ENCODE measurements at regions not wholly inside any gene's neighbourhood (a gene's known extent, or its start where the extent isn't known, plus 50 kb on each side); places are given as distances from the start of the nearest gene placed in this dataset.
"Not testable (repeated sequence)": the region's sequence is repeated elsewhere in the genome, so short reads cannot be mapped to it uniquely, and the experiment has no call there.

DNA sequence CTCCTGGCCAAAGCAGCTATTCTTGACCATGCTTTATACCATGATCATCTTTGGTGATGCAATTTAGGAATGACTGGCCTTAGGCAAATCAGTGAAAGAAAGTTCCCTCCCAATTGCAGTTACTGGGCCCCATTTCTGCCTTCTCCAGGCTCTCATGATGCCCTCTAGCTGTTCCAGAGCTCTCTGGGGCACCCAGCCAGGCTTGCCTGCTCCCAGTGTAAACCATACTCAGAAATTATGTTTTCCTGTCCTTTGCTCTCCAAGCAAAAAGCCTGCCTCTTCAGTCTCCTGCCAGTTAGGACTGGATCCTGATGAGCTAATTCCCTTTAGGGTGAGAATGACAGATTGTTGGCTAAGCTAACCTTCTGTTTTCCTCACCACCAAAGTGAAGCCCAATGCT, 85.3 kb upstream of the RBPJ start:
- Mint-ChIP-seq H3K27me3 (ENCODE audit: low read depth) (peaks cover 22% of the 10 kb centered on the region), H3K4me3 (no peak overlapping the region), H3K9me3 (no peaks in the 10 kb centered on the region), H3K36me3 (ENCODE audit: insufficient read depth in 2 of 2) (no peaks in the 10 kb centered on the region), H3K27ac (no peak overlapping the region), H3K4me1 (ENCODE audit: low read depth) (peaks cover 23% of the 10 kb centered on the region)
- no peak for ATAC-seq (replicated peaks in 1 of 2)
- no peak for DNase-seq

DNA sequence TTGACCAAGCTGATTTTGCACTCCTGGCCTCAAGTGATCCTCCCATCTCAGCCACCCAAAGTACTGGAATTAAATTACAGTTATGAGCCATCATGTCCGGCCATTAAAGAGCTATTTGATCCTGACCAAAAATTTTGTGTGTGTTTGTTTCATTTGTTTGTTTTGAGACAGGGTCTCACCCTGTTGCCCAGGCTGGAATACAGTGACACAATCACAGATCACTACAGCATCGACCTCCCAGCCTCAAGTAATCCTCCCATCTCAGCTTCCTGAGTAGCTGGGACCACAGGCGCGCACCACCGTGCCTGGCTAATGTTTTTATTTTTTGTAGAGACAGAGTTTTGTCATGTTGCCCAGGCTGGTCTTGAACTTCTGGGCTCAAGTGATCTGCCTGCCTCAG, 82.9 kb upstream of the RBPJ start:
- Mint-ChIP-seq H3K4me3 (no peak overlapping the region), H3K4me1 (ENCODE audit: low read depth) (peaks cover 23% of the 10 kb centered on the region), H3K27me3 (ENCODE audit: low read depth) (peaks cover 14% of the 10 kb centered on the region), H3K36me3 (ENCODE audit: insufficient read depth in 2 of 2) (no peaks in the 10 kb centered on the region), H3K27ac (no peak overlapping the region), H3K9me3 (no peaks in the 10 kb centered on the region)
- DNase-seq (no peak), ATAC-seq (replicated peaks in 1 of 2) (no peak)

DNA sequence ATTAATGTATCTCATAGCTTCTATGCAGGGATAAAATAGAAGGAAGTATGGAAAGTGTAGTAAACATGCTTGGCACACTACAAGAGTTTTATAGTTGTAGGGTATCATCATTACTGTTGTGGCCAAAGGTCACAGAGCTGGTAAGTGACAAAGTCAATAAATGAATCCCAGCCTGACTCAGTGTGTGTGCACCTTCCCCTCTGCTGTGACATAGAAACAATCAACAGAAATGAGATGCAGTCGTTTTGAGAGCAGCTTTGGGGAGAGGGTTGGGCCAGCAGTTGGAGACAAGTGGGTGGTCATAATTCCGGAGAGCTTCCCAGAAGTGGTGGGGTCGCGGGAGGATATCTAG, 82.4 kb upstream of the RBPJ start:
- Mint-ChIP-seq H3K27ac (no peak overlapping the region), H3K4me1 (ENCODE audit: low read depth) (peaks cover 20% of the 10 kb centered on the region), H3K27me3 (ENCODE audit: low read depth) (peaks cover 14% of the 10 kb centered on the region), H3K36me3 (ENCODE audit: insufficient read depth in 2 of 2) (no peaks in the 10 kb centered on the region), H3K9me3 (no peaks in the 10 kb centered on the region), H3K4me3 (no peak overlapping the region)
- ATAC-seq (replicated peaks in 1 of 2) (peak in 1 of 2 donors; percentile 77), DNase-seq (no peak)

DNA sequence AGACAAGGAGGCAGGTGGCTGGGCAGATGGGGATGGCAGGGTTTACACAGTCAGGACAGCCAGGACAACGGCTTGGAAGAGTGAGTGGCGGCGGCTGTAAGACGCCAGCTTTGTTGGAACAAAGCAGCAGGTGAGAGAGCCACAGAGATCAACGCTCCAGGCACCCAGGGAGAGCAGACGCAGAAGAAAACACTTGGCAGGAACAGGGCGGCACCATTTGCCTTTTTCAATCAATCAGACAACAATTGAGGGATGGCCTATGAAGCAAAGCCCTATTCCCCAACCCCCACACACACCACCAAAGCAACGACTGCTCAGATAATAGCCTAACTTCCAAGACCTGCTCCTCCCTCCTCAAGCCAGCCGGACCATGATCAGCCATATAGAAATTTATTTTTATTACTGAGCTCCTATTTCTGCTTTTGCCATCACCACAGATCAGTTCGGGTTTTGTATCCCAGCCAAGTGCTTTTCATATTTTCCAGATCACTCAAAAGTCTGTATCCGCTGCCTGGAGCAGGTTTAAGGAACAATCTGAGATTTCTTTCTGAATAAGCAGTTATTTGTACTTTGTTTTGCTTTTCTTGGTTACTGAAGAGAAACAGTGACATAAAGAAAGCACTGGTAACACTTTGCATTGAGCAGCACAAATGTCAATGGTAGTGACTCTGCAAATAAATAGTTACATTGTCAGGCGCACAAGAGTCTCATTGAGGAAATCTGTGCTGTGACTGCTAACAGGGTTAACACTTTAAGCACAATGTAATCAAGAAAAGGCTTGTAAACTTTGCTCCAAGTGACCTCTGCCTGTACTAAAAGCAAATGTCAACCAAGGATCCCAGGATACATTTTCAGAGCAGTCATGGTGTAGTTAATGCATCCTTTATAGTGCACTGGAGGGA, 81.8 kb upstream of the RBPJ start:
- Mint-ChIP-seq H3K27me3 (ENCODE audit: low read depth) (peaks cover 14% of the 10 kb centered on the region), H3K4me1 (ENCODE audit: low read depth) (peaks cover 13% of the 10 kb centered on the region), H3K4me3 (no peak overlapping the region), H3K27ac (no peak overlapping the region), H3K9me3 (no peaks in the 10 kb centered on the region), H3K36me3 (ENCODE audit: insufficient read depth in 2 of 2) (no peaks in the 10 kb centered on the region)
- no peak for ATAC-seq (replicated peaks in 1 of 2)
- no peak for DNase-seq

DNA sequence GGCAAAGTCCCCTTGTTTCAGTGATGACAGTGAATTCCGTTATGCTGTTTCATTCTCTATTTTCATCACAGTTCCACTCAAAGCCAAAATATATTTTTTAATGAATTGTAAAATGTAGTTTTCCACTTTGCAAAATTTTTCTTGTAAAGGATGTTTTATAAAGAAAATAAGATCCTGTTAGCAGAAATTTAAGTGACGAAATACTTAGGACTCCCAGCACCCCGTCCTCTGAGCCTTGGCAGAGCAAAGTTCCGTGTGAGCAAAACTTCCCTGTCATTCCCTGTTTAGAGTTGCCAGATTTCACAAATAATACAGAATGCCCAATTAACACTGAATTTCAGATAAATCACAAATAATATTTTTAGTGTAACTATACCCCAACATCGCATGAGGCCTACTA, 81.0 kb upstream of the RBPJ start:
- ATAC-seq (replicated peaks in 1 of 2) (no peak), DNase-seq (no peak)
- no peaks in the 10 kb centered on the region for H3K9me3 Mint-ChIP-seq
- no peaks in the 10 kb centered on the region for H3K36me3 Mint-ChIP-seq (ENCODE audit: insufficient read depth in 2 of 2)
- H3K27me3 Mint-ChIP-seq (ENCODE audit: low read depth), result peaks cover 14% of the 10 kb centered on the region
- no peak overlapping the region for H3K4me3 Mint-ChIP-seq
- no peak overlapping the region for H3K27ac Mint-ChIP-seq
- peaks cover 9% of the 10 kb centered on the region for H3K4me1 Mint-ChIP-seq (ENCODE audit: low read depth)

DNA sequence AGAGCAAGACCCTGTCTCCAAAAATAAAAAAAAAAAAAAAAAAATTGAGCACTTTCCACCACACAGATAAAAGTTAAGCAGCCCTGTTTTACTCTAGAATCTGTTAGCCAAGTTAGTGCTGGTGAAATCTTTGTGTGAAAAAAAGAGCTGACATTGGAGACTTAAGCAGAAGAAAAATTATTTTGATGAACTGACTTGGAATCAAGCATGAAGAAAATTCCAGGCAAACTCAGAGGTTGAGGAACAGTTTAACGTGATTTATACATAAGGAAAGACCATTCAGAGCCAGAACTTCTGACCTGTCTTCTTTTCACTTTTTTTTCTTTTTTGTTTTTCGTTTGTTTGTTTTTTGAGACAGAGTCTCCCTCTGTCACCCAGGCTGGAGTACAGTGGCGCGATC, 79.6 kb upstream of the RBPJ start:
- H3K4me3 Mint-ChIP-seq, result no peak overlapping the region
- H3K9me3 Mint-ChIP-seq, result no peaks in the 10 kb centered on the region
- H3K27ac Mint-ChIP-seq, result no peak overlapping the region
- H3K4me1 Mint-ChIP-seq (ENCODE audit: low read depth), result peaks cover 9% of the 10 kb centered on the region
- peaks cover 0 to 2% of the 10 kb centered on the region in 2 donors for H3K36me3 Mint-ChIP-seq (ENCODE audit: insufficient read depth in 2 of 2)
- no peak for DNase-seq
- no peak for ATAC-seq (replicated peaks in 1 of 2)
- peaks cover 14% of the 10 kb centered on the region for H3K27me3 Mint-ChIP-seq (ENCODE audit: low read depth)

DNA sequence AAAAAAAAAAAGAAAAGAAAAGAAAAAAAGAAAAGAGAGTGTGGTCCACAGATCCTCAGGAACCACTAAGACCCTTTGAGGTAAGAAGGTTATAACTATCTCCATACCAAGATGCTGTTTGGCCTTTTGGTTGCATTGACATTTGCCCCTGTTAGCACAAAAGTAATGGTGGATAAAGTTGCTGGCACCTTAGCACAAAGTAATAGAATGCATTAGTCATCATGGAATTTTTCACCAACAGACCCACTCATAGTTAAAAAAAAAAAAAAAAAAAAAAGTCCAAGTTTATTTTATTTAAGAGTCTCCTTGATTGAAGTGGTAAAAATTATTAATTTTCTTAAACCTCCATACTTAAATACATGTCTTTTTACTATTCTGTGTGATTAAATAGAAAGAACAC, 78.4 kb upstream of the RBPJ start:
- no peak for DNase-seq
- H3K27me3 Mint-ChIP-seq (ENCODE audit: low read depth), result peaks cover 14% of the 10 kb centered on the region
- peaks cover 9% of the 10 kb centered on the region for H3K4me1 Mint-ChIP-seq (ENCODE audit: low read depth)
- H3K4me3 Mint-ChIP-seq, result no peak overlapping the region
- H3K9me3 Mint-ChIP-seq, result no peaks in the 10 kb centered on the region
- peaks cover 0 to 2% of the 10 kb centered on the region in 2 donors for H3K36me3 Mint-ChIP-seq (ENCODE audit: insufficient read depth in 2 of 2)
- ATAC-seq (replicated peaks in 1 of 2), result no peak
- no peak overlapping the region for H3K27ac Mint-ChIP-seq

DNA sequence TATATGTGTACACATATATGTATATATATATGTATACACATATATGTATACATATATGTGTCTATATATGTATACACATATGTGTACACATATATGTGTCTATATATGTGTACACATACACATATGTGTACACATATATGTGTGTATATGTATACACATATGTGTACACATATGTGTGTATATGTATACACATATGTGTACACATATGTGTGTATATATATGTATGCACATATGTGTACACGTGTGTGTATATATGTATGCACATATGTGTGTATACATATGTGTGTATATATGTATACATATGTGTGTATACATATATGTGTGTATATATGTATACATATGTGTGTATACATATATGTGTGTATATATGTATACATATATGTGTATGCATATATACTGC, 76.7 kb upstream of the RBPJ start:
- not testable (repeated sequence) for H3K27me3 Mint-ChIP-seq (ENCODE audit: low read depth); H3K4me3 Mint-ChIP-seq; H3K9me3 Mint-ChIP-seq; DNase-seq; H3K36me3 Mint-ChIP-seq (ENCODE audit: insufficient read depth in 2 of 2); H3K4me1 Mint-ChIP-seq (ENCODE audit: low read depth); ATAC-seq (replicated peaks in 1 of 2); H3K27ac Mint-ChIP-seq

DNA sequence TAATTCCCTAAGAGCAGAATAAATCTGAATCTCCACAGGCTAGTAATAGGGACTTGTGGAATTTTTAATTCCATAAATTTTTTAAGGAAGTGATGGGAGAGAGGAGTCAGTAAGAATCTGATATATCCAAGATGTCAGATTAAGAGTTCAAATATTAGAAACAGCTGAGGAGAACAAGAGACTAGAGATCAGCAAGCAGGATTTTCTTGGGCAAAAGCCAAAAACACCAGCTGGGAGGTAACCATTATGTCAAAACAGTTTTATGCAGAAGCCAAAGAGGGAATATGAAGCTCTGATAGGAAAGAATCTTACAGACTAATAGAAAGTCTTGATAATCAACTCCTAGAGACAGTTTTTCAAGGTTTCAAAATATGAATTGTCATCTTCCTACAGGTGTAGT, 72.2 kb upstream of the RBPJ start:
- no peaks in the 10 kb centered on the region for H3K27me3 Mint-ChIP-seq (ENCODE audit: low read depth)

DNA sequence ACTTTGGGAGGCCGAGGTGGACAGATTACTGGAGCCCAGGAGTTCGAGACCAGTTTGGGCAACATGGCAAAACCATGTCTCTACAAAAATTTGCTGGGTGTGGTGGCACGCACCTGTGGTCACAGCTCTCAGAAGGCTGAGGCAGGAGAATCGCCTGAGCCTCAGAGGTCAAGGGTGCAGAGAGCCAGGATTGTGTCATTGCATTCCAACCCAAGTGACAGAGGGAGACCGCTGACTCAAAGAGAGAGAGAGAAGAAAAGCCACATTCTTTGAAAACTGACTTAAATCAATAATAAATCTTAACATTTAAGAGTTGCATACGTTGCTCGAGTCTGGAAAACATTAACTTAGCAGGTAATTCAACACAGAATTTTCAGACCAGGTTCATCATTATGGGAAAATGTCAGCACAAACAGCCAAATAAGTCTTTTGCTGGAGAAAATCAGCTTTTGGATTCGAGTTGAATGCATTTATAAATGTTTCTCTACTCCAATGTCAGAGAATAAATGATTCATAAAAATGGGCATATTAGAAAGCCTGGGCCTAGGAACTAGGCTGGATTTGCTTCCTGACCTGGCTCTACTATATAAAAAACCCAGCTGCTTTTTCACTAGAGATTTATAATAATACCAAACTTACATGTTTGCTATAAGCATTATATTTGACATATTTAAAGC, 68.3 kb upstream of the RBPJ start:
- H3K4me3 Mint-ChIP-seq, result no peak overlapping the region
- H3K27me3 Mint-ChIP-seq (ENCODE audit: low read depth), result peaks cover 4% of the 10 kb centered on the region
- peaks cover 7% of the 10 kb centered on the region for H3K4me1 Mint-ChIP-seq (ENCODE audit: low read depth)
- DNase-seq (peak; percentile 7 to 12), ATAC-seq (replicated peaks in 1 of 2) (peak in 1 of 2 donors; percentile 83)
- no peaks in the 10 kb centered on the region for H3K36me3 Mint-ChIP-seq (ENCODE audit: insufficient read depth in 2 of 2)
- H3K27ac Mint-ChIP-seq, result no peak overlapping the region
- no peaks in the 10 kb centered on the region for H3K9me3 Mint-ChIP-seq

More for the DNA sequence above, 72.2 kb upstream of the RBPJ start:
- Mint-ChIP-seq H3K27ac (no peak overlapping the region), H3K36me3 (ENCODE audit: insufficient read depth in 2 of 2) (peaks cover 0 to 2% of the 10 kb centered on the region in 2 donors), H3K4me1 (ENCODE audit: low read depth) (peaks cover 7% of the 10 kb centered on the region), H3K4me3 (no peak overlapping the region), H3K9me3 (no peaks in the 10 kb centered on the region)
- ATAC-seq (replicated peaks in 1 of 2), result no peak
- DNase-seq, result no peak

DNA sequence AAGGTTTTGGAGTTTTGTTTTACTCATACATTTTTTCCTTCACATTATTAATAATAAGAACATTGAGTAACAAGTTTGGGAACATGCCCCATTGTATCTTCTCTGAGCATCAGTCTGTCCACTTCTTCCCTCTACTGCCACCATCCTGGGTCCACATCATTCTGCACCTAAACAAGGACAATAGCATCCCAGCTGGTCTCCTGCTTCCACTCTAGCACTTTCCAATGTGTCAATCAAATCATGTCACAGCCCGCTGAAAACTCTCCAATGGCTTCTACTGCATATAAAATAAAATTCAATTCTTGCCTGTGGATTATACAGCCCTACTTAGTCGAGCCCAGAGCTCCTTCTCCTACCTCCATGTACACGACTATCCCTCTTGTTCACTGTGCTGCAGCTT, 66.8 kb upstream of the RBPJ start:
- ATAC-seq (replicated peaks in 1 of 2) (no peak), DNase-seq (no peak)
- Mint-ChIP-seq H3K27me3 (ENCODE audit: low read depth) (peaks cover 13% of the 10 kb centered on the region), H3K27ac (no peak overlapping the region), H3K36me3 (ENCODE audit: insufficient read depth in 2 of 2) (no peaks in the 10 kb centered on the region), H3K4me3 (no peak overlapping the region), H3K9me3 (no peaks in the 10 kb centered on the region), H3K4me1 (ENCODE audit: low read depth) (peaks cover 7% of the 10 kb centered on the region)

DNA sequence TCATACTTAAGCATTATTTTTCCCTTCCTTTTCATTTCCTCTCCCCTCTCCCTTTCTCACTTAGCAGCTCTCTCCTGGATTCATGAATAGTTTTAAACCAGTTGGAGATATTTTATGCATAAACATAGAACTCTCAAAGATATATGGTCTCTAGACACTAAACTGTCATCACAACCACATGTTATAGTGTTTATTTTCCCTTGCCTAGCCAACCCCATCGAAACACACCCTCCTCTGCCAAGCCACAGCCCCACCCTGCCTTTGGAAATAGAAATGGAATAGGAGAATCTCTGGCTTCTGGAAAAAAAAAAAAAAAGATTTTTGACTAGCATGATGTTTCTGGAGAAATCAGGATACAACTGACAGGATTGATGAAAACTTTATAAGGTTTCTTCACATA, 64.8 kb upstream of the RBPJ start:
- H3K9me3 Mint-ChIP-seq, result peaks cover 0 to 1% of the 10 kb centered on the region in 2 donors
- no peak for DNase-seq

DNA sequence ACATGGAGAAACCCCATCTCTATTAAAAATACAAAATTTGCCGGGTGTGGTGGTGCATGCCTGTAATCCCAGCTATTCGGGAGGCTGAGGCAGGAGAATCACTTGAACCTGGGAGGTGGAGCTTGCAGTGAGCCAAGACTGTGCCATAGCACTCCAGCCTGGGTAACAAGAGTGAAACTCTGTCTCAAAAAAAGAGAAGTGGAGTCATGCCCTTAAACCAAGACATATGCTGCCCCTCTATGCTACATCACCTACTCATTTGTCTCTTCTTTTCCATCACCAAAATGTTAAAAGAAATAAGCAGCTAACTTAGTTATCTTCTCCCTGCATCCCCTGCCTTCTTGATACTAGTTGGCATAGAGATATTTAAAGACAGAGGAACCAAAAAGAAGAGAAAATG, 63.4 kb upstream of the RBPJ start:
- not testable (repeated sequence) for H3K9me3 Mint-ChIP-seq; H3K27ac Mint-ChIP-seq; DNase-seq; H3K4me3 Mint-ChIP-seq; H3K4me1 Mint-ChIP-seq (ENCODE audit: low read depth); H3K36me3 Mint-ChIP-seq (ENCODE audit: insufficient read depth in 2 of 2)
- H3K27me3 Mint-ChIP-seq (ENCODE audit: low read depth), result peaks cover 29% of the 10 kb centered on the region
- peak in 1 of 2 donors; percentile 50 for ATAC-seq (replicated peaks in 1 of 2)

More for the DNA sequence above, 64.8 kb upstream of the RBPJ start:
- no peaks in the 10 kb centered on the region for H3K36me3 Mint-ChIP-seq (ENCODE audit: insufficient read depth in 2 of 2)
- H3K4me3 Mint-ChIP-seq, result no peak overlapping the region
- H3K4me1 Mint-ChIP-seq (ENCODE audit: low read depth), result peaks cover 7% of the 10 kb centered on the region
- H3K27ac Mint-ChIP-seq, result peak overlapping the region; percentile 4
- H3K27me3 Mint-ChIP-seq (ENCODE audit: low read depth), result peaks cover 20% of the 10 kb centered on the region
- no peak for ATAC-seq (replicated peaks in 1 of 2)

All from activated T-cell treated with anti-CD3 and anti-CD28 coated beads, Interleukin-2, amount 50 U/mL, for 72 hours (primary cell).